ENCODE measurements at regions not wholly inside any gene's neighbourhood (a gene's known extent, or its start where the extent isn't known, plus 50 kb on each side); places are given as distances from the start of the nearest gene placed in this dataset.

- H3K27ac ChIP-seq, result no peak overlapping the region
- H3K27me3 ChIP-seq (ENCODE audit: insufficient read depth, low read depth, severe bottlenecking), result peaks cover 16% of the 10 kb centered on the region
- no peak for DNase-seq
- no peak for TF ChIP-seq CTCF (IDR thresholded peaks at IDR 0.05; ENCODE audit: low read depth, low read length)
- no peaks in the 10 kb centered on the region for H3K9me3 ChIP-seq (ENCODE audit: severe bottlenecking)
- no peaks in the 10 kb centered on the region for H3K36me3 ChIP-seq
- H3K4me3 ChIP-seq (ENCODE audit: low read depth, low read length), result no peak overlapping the region
Observed at GRCh38 chrX:128931071-128931470, 592.2 kb downstream of the SMARCA1 start.

GRCh38 chrX:128929271-128930057 is 593.8 kb downstream of the SMARCA1 start:
- no peaks in the 10 kb centered on the region for H3K9me3 ChIP-seq (ENCODE audit: severe bottlenecking)
- TF ChIP-seq CTCF (IDR thresholded peaks at IDR 0.05; ENCODE audit: low read depth, low read length), result no peak
- peaks cover 16% of the 10 kb centered on the region for H3K27me3 ChIP-seq (ENCODE audit: insufficient read depth, low read depth, severe bottlenecking)
- H3K36me3 ChIP-seq, result no peaks in the 10 kb centered on the region
- no peak overlapping the region for H3K27ac ChIP-seq
- H3K4me3 ChIP-seq (ENCODE audit: low read depth, low read length), result no peak overlapping the region
- no peak for DNase-seq

- Histone ChIP-seq H3K27ac (no peak overlapping the region), H3K4me3 (ENCODE audit: low read depth, low read length) (no peak overlapping the region), H3K36me3 (no peaks in the 10 kb centered on the region), H3K27me3 (ENCODE audit: insufficient read depth, low read depth, severe bottlenecking) (peaks cover 16% of the 10 kb centered on the region), H3K9me3 (ENCODE audit: severe bottlenecking) (no peaks in the 10 kb centered on the region)
- no peak for TF ChIP-seq CTCF (IDR thresholded peaks at IDR 0.05; ENCODE audit: low read depth, low read length)
- DNase-seq, result no peak
Observed at GRCh38 chrX:128928636-128929035, 594.7 kb downstream of the SMARCA1 start.

- no peak for DNase-seq
- TF ChIP-seq CTCF (IDR thresholded peaks at IDR 0.05; ENCODE audit: low read depth, low read length), result no peak
Observed at GRCh38 chrX:128927363-128927762, 595.9 kb downstream of the SMARCA1 start.

GRCh38 chrX:128906753-128907152 is 616.5 kb downstream of the SMARCA1 start:
- H3K9me3 ChIP-seq (ENCODE audit: severe bottlenecking), result no peaks in the 10 kb centered on the region
- H3K4me3 ChIP-seq (ENCODE audit: low read depth, low read length), result no peak overlapping the region
- no peaks in the 10 kb centered on the region for H3K36me3 ChIP-seq
- no peak overlapping the region for H3K27ac ChIP-seq
- TF ChIP-seq CTCF (IDR thresholded peaks at IDR 0.05; ENCODE audit: low read depth, low read length), result no peak
- H3K27me3 ChIP-seq (ENCODE audit: insufficient read depth, low read depth, severe bottlenecking), result peaks cover 9% of the 10 kb centered on the region
- no peak for DNase-seq

More at GRCh38 chrX:128927363-128927762, 595.9 kb downstream of the SMARCA1 start:
- peaks cover 25% of the 10 kb centered on the region for H3K27me3 ChIP-seq (ENCODE audit: insufficient read depth, low read depth, severe bottlenecking)
- H3K4me3 ChIP-seq (ENCODE audit: low read depth, low read length), result no peak overlapping the region
- H3K9me3 ChIP-seq (ENCODE audit: severe bottlenecking), result no peaks in the 10 kb centered on the region
- no peak overlapping the region for H3K27ac ChIP-seq
- no peaks in the 10 kb centered on the region for H3K36me3 ChIP-seq

GRCh38 chrX:128901018-128901417 is 622.3 kb downstream of the SMARCA1 start:
- no peak overlapping the region for H3K27ac ChIP-seq
- TF ChIP-seq CTCF (IDR thresholded peaks at IDR 0.05; ENCODE audit: low read depth, low read length), result no peak
- no peaks in the 10 kb centered on the region for H3K36me3 ChIP-seq
- H3K27me3 ChIP-seq (ENCODE audit: insufficient read depth, low read depth, severe bottlenecking), result peaks cover 7% of the 10 kb centered on the region
- no peak overlapping the region for H3K4me3 ChIP-seq (ENCODE audit: low read depth, low read length)
- DNase-seq, result no peak
- no peaks in the 10 kb centered on the region for H3K9me3 ChIP-seq (ENCODE audit: severe bottlenecking)
